H1 (cell line): ENCODE measurements at regions not wholly inside any gene's neighbourhood (a gene's known extent, or its start where the extent isn't known, plus 50 kb on each side); places are given as distances from the start of the nearest gene placed in this dataset.

Source experiments
- ATF3 ChIP-seq: IDR thresholded peaks from 2 replicates; pipeline ENCODE4 v1.6.1; 2011; ENCODE audit warnings: low read depth, mild to moderate bottlenecking, low read length; ENCODE audit not compliant: insufficient read depth
- BRCA1 ChIP-seq: IDR thresholded peaks from 2 replicates; pipeline ENCODE4 v1.6.1; 2012; ENCODE audit warnings: low read depth, low read length, improper control_type of control experiment
- CBX5 ChIP-seq: fragments of 300-800, 300-1000 bp; sonication (generic); IDR thresholded peaks from 2 replicates; pipeline ENCODE4 v1.7.1; 2016; ENCODE audit warnings: antibody characterized with exemption, low read length, low read depth
- CHD7 ChIP-seq: fragments of 300-600 bp; sonication (generic); IDR thresholded peaks from 2 replicates; pipeline ENCODE4 v1.7.1; 2012; ENCODE audit warnings: low read length, moderate library complexity, mild to moderate bottlenecking, inconsistent platforms; ENCODE audit not compliant: insufficient replicate concordance
- CREB1 ChIP-seq: IDR thresholded peaks from 2 replicates; pipeline ENCODE4 v1.6.1; 2012; ENCODE audit warnings: inconsistent platforms
- GTF2F1 ChIP-seq: IDR thresholded peaks from 2 replicates; pipeline ENCODE4 v1.6.1; 2012; ENCODE audit warnings: low read depth, low read length, improper control_type of control experiment, borderline replicate concordance
- JUN ChIP-seq: IDR thresholded peaks from 2 replicates; pipeline ENCODE4 v1.6.1; 2011; ENCODE audit warnings: low read depth, mild to moderate bottlenecking, improper control_type of control experiment, low read length
- JUND ChIP-seq: IDR thresholded peaks from 2 replicates; pipeline ENCODE4 v1.6.1; 2011; ENCODE audit warnings: mild to moderate bottlenecking, improper control_type of control experiment, low read length
- NANOG ChIP-seq: IDR thresholded peaks from 2 replicates; pipeline ENCODE4 v1.6.1; 2011; ENCODE audit warnings: low read length, low read depth, mild to moderate bottlenecking, inconsistent platforms; ENCODE audit not compliant: insufficient read depth, poor library complexity, severe bottlenecking
- RBBP5 ChIP-seq: IDR thresholded peaks from 2 replicates; pipeline ENCODE4 v1.7.1; 2012; ENCODE audit warnings: low read depth, mild to moderate bottlenecking, inconsistent platforms, low read length, moderate library complexity, borderline replicate concordance
- SRF ChIP-seq: IDR thresholded peaks from 2 replicates; pipeline ENCODE4 v1.6.1; 2011; ENCODE audit warnings: mild to moderate bottlenecking, low read depth, low read length, moderate library complexity
- SUZ12 ChIP-seq: fragments of 200-600 bp; sonication (generic); IDR thresholded peaks from 2 replicates; pipeline ENCODE4 v1.6.1; 2012; ENCODE audit warnings: mild to moderate bottlenecking, inconsistent platforms, low read length, moderate library complexity, mixed read lengths
- YY1 ChIP-seq: IDR thresholded peaks from 2 replicates; pipeline ENCODE4 v1.6.1; 2011; ENCODE audit warnings: low read depth, mild to moderate bottlenecking, low read length

GRCh38 chr16:63982110-63982509, 1139.8 kb downstream of the CDH11 start (continued):
- TF ChIP-seq CHD7 (no peak), SUZ12 (no peak), JUN (no peak), CBX5 (no peak), SRF (no peak), BRCA1 (no peak), GTF2F1 (no peak), YY1 (no peak), ATF3 (no peak), JUND (no peak), NANOG (no peak), CREB1 (no peak), RBBP5 (no peak)
